OCI-LY7 (cell line): ENCODE measurements at regions not wholly inside any gene's neighbourhood (a gene's known extent, or its start where the extent isn't known, plus 50 kb on each side); places are given as distances from the start of the nearest gene placed in this dataset.

Experiments
- BruUV-seq: library from RNA; stranded (reverse); fragments of 400-500 nt; replicated peaks from 2 replicates; lab custom pipeline; 2021; lab: Mats Ljungman, UMichigan
- CTCF ChIA-PET: fragments of 300-600 bp; sonication (Branson Sonifier 250); formaldehyde crosslinking; loops from one replicate; lab custom pipeline; 2022; ENCODE audit warnings: antibody characterized with exemption; ENCODE audit not compliant: unreplicated experiment; lab: Charles Lee
- POLR2A ChIA-PET: fragments of 300-600 bp; sonication (Branson Sonifier 250); formaldehyde crosslinking; loops from one replicate; lab custom pipeline; 2022; ENCODE audit warnings: antibody characterized with exemption; lab: Charles Lee
- DNase-seq: peaks from one replicate; pipeline ENCODE4 v3.0.0-alpha.2; 2015; ENCODE audit warnings: low spot score
- H2AFZ ChIP-seq: fragments of 200-600 bp; sonication (generic), shearing (Covaris generic); 2 replicates; pipeline ENCODE4 v1.6.1; 2014; ENCODE audit warnings: mild to moderate bottlenecking, antibody characterized with exemption, low read length, moderate library complexity
- H3K27ac ChIP-seq: fragments of 200-600 bp; sonication (generic); 2 replicates; pipeline ENCODE4 v1.5.1; 2014; ENCODE audit warnings: mixed run types, low read depth, mild to moderate bottlenecking, moderate library complexity, low read length, inconsistent platforms; ENCODE audit not compliant: poor library complexity, severe bottlenecking
- H3K36me3 ChIP-seq: fragments of 200-600 bp; sonication (generic); 2 replicates; pipeline ENCODE4 v1.6.1; 2014; ENCODE audit warnings: mild to moderate bottlenecking, antibody characterized with exemption, low read length, moderate library complexity, mixed read lengths; ENCODE audit not compliant: insufficient read depth
- H3K4me1 ChIP-seq: fragments of 200-600 bp; sonication (generic); 2 replicates; pipeline ENCODE4 v1.5.1; 2014; ENCODE audit warnings: mild to moderate bottlenecking, low read length; ENCODE audit not compliant: insufficient read depth, poor library complexity, severe bottlenecking
- H3K4me2 ChIP-seq: fragments of 200-600 bp; sonication (generic); 2 replicates; pipeline ENCODE4 v1.6.1; 2014; ENCODE audit warnings: mild to moderate bottlenecking, low read length
- H3K4me3 ChIP-seq: fragments of 200-600 bp; sonication (generic); 2 replicates; pipeline ENCODE4 v1.5.1; 2014; ENCODE audit warnings: mild to moderate bottlenecking, low read depth, low read length; ENCODE audit not compliant: poor library complexity, severe bottlenecking
- H3K79me2 ChIP-seq: fragments of 200-600 bp; sonication (generic); 2 replicates; pipeline ENCODE4 v1.6.1; 2016; ENCODE audit warnings: low read depth, mild to moderate bottlenecking, low read length, moderate library complexity, mixed read lengths; ENCODE audit not compliant: insufficient read depth
- H3K9me2 ChIP-seq: fragments of 200-600 bp; sonication (generic); 2 replicates; pipeline ENCODE4 v1.6.1; 2016; ENCODE audit warnings: mild to moderate bottlenecking, low read length, mixed read lengths; ENCODE audit not compliant: insufficient read depth
- H3K9me3 ChIP-seq: fragments of 200-600 bp; sonication (generic); 2 replicates; pipeline ENCODE4 v1.6.1; 2014; ENCODE audit warnings: mild to moderate bottlenecking, mixed run types, low read length, mixed read lengths
- H4K20me1 ChIP-seq: fragments of 200-600 bp; sonication (generic); 2 replicates; pipeline ENCODE4 v1.6.1; 2014; ENCODE audit warnings: mild to moderate bottlenecking, antibody characterized with exemption, low read length, moderate library complexity, mixed read lengths; ENCODE audit not compliant: insufficient read depth
- EZH2phosphoT487 ChIP-seq: fragments of 200-600 bp; sonication (generic); IDR thresholded peaks from 2 replicates; pipeline ENCODE4 v1.6.1; 2018; ENCODE audit warnings: low read depth, borderline replicate concordance, mild to moderate bottlenecking, mixed run types, antibody characterized with exemption, low read length, moderate library complexity, mixed read lengths
- intact Hi-C: fragments of 100-400 bp; cut with micrococcal nuclease; formaldehyde crosslinking; loops from one replicate; pipeline ENCODE4 v1.10.0; 2022; ENCODE audit not compliant: unreplicated experiment
- TF ChIP-seq, protein P1 (sequence below): fragments of 200-600 bp; sonication (generic); conservative IDR thresholded peaks from 2 replicates; pipeline ENCODE4 v1.5.1; 2014; ENCODE audit warnings: mild to moderate bottlenecking, antibody characterized with exemption, low read length, moderate library complexity, mixed read lengths

DNA sequence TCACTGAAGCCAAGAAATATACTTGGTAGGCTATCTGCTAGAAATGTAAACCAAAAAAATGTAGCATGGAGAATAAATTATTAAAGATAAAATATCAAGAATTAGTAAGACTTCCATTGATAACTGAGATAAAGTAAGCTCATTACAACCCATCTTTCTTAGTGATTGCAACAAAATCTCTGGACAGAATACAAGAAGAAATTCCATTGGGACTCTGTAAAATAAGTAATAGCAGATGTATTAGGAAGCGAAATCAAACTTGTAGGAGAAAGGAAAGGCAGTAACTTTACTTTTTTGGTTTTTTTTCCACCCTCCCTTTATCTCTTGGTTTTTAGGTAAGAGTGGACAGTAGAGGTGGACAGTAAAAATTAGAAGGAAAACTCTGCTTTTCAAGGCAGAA is 605.7 kb downstream of the DACH1 start:
- H3K27ac ChIP-seq = no peak overlapping the region
- H3K4me1 ChIP-seq = no peaks in the 10 kb centered on the region
- H3K9me3 ChIP-seq = no peaks in the 10 kb centered on the region
- BruUV-seq = no TSS peak
- no peak overlapping the region for H3K4me2 ChIP-seq
- H3K9me2 ChIP-seq = no peaks in the 10 kb centered on the region
- no peak overlapping the region for H3K4me3 ChIP-seq
- TF ChIP-seq, protein P1, sequence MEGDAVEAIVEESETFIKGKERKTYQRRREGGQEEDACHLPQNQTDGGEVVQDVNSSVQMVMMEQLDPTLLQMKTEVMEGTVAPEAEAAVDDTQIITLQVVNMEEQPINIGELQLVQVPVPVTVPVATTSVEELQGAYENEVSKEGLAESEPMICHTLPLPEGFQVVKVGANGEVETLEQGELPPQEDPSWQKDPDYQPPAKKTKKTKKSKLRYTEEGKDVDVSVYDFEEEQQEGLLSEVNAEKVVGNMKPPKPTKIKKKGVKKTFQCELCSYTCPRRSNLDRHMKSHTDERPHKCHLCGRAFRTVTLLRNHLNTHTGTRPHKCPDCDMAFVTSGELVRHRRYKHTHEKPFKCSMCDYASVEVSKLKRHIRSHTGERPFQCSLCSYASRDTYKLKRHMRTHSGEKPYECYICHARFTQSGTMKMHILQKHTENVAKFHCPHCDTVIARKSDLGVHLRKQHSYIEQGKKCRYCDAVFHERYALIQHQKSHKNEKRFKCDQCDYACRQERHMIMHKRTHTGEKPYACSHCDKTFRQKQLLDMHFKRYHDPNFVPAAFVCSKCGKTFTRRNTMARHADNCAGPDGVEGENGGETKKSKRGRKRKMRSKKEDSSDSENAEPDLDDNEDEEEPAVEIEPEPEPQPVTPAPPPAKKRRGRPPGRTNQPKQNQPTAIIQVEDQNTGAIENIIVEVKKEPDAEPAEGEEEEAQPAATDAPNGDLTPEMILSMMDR = no peak
- no peak for TF ChIP-seq EZH2phosphoT487
- ChIA-PET CTCF (no interaction called here), POLR2A (no interaction called here)
- DNase-seq = no peak
- intact Hi-C loops = no loop called here
- no peaks in the 10 kb centered on the region for H3K36me3 ChIP-seq
- no peak overlapping the region for H2AFZ ChIP-seq
- no peaks in the 10 kb centered on the region for H4K20me1 ChIP-seq
- no peaks in the 10 kb centered on the region for H3K79me2 ChIP-seq

DNA sequence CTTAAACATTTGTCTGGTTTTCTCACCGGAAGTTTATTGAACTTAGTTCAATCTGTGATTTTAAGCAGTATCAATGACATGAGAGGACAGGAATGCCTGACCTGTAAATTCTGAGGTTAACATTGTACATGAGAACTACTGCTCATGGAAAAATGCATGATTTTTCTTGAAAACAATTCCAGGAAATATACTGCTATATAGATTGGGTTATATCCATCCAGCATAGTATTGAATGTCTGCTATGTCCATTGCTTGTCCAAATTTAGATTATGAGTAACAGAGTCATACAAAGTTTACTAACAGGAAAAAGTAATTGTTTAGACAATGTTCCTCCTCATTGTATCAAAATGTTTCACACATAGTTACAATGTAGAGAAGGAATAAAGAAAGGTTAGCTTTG is 606.8 kb downstream of the DACH1 start:
- CTCF ChIA-PET = no interaction called here

DNA sequence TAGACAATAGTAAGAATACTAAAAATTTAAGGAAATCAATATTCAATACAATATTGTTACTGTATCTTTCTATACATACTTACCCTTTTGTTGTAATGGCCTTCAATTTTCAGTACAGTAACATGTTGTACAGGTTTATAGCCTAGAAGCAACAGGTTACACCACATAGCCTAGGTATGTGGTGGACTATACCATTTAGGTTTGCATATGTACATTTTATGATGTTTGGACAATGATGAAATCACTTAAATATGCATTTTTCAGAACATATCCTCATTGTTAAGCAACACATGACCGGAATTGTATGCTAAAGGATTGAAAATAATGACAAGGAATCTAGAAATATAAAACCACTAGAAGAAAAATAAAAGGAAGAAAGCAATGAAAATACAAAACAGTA is 611.4 kb downstream of the DACH1 start:
- no peak overlapping the region for H3K4me3 ChIP-seq
- H3K79me2 ChIP-seq = no peaks in the 10 kb centered on the region
- no peaks in the 10 kb centered on the region for H3K36me3 ChIP-seq
- no peaks in the 10 kb centered on the region for H4K20me1 ChIP-seq
- intact Hi-C loops = no loop called here
- no peaks in the 10 kb centered on the region for H3K4me1 ChIP-seq
- H3K4me2 ChIP-seq = no peak overlapping the region
- ChIA-PET CTCF (no interaction called here), POLR2A (interaction anchor here (0.6 kb wide), 2 partner anchors 28 to 103 kb away, joined by 3 to 4 read pairs; no protein-coding TSS in a partner anchor)
- no TSS peak for BruUV-seq
- DNase-seq = no peak
- no peak for TF ChIP-seq EZH2phosphoT487
- TF ChIP-seq, protein P1 = no peak
- no peaks in the 10 kb centered on the region for H3K9me3 ChIP-seq
- no peaks in the 10 kb centered on the region for H3K9me2 ChIP-seq
- H3K27ac ChIP-seq = no peak overlapping the region
- no peak overlapping the region for H2AFZ ChIP-seq

More for the DNA sequence above, 606.8 kb downstream of the DACH1 start:
- no peaks in the 10 kb centered on the region for H3K9me3 ChIP-seq
- POLR2A ChIA-PET = no interaction called here
- no peak for DNase-seq
- no peak overlapping the region for H3K4me2 ChIP-seq
- intact Hi-C loops = no loop called here
- no peak for TF ChIP-seq EZH2phosphoT487
- H2AFZ ChIP-seq = no peak overlapping the region
- no peaks in the 10 kb centered on the region for H3K9me2 ChIP-seq
- no peaks in the 10 kb centered on the region for H3K36me3 ChIP-seq
- no peaks in the 10 kb centered on the region for H3K79me2 ChIP-seq
- H3K4me1 ChIP-seq = no peaks in the 10 kb centered on the region
- no peak overlapping the region for H3K4me3 ChIP-seq
- BruUV-seq = no TSS peak
- H4K20me1 ChIP-seq = no peaks in the 10 kb centered on the region
- H3K27ac ChIP-seq = no peak overlapping the region
